WERI-Rb-1 (cell line): ENCODE measurements at regions not wholly inside any gene's neighbourhood (a gene's known extent, or its start where the extent isn't known, plus 50 kb on each side); places are given as distances from the start of the nearest gene placed in this dataset.

ENCODE experiments used
- DNase-seq: peaks from one replicate; pipeline ENCODE4 v3.0.0-alpha.2; 2020
- H3K27ac ChIP-seq: fragments of 250-450 bp; sonication (Bioruptor Pico); 2 replicates; pipeline ENCODE4 v1.5.1; 2020; ENCODE audit warnings: mild to moderate bottlenecking, moderate library complexity
- H3K27me3 ChIP-seq: fragments of 250-450 bp; sonication (Bioruptor Pico); 2 replicates; pipeline ENCODE4 v1.5.1; 2021; ENCODE audit warnings: mild to moderate bottlenecking, low read depth, moderate library complexity; ENCODE audit not compliant: insufficient read depth, severe bottlenecking
- H3K36me3 ChIP-seq: fragments of 250-450 bp; sonication (Bioruptor Pico); 2 replicates; pipeline ENCODE4 v1.5.1; 2020; ENCODE audit warnings: mild to moderate bottlenecking, moderate library complexity
- H3K4me3 ChIP-seq: 2 replicates; pipeline ENCODE4 v1.5.1; 2011; ENCODE audit warnings: low read depth, mild to moderate bottlenecking, control low read depth, low read length
- H3K9me3 ChIP-seq: fragments of 250-450 bp; sonication (Bioruptor Pico); 2 replicates; pipeline ENCODE4 v1.5.1; 2021; ENCODE audit warnings: mild to moderate bottlenecking, moderate library complexity; ENCODE audit not compliant: severe bottlenecking
- CTCF ChIP-seq: IDR thresholded peaks from 2 replicates; pipeline ENCODE4 v1.5.1; 2011; ENCODE audit warnings: low read depth, mild to moderate bottlenecking, control low read depth, inconsistent platforms, low read length

GRCh38 chr3:148335612-148336011, 362.1 kb upstream of the AGTR1 start:
- Histone ChIP-seq H3K36me3 (no peaks in the 10 kb centered on the region), H3K9me3 (no peaks in the 10 kb centered on the region), H3K4me3 (no peak overlapping the region), H3K27ac (no peak overlapping the region), H3K27me3 (no peaks in the 10 kb centered on the region)
- TF ChIP-seq CTCF: no peak
- DNase-seq: no peak

- no peaks in the 10 kb centered on the region for H3K27me3 ChIP-seq
- no peak overlapping the region for H3K27ac ChIP-seq
- TF ChIP-seq CTCF: no peak
- H3K4me3 ChIP-seq: no peak overlapping the region
- H3K36me3 ChIP-seq: no peaks in the 10 kb centered on the region
- no peak for DNase-seq
- no peaks in the 10 kb centered on the region for H3K9me3 ChIP-seq
Measured at GRCh38 chr3:148343416-148343815, 354.3 kb upstream of the AGTR1 start.

- Histone ChIP-seq H3K27ac (no peak overlapping the region), H3K27me3 (no peaks in the 10 kb centered on the region), H3K36me3 (no peaks in the 10 kb centered on the region), H3K9me3 (no peaks in the 10 kb centered on the region), H3K4me3 (no peak overlapping the region)
- no peak for DNase-seq
- TF ChIP-seq CTCF: no peak
Measured at GRCh38 chr3:148344521-148344920, 353.2 kb upstream of the AGTR1 start.

GRCh38 chr3:148360051-148360450, 337.7 kb upstream of the AGTR1 start:
- no peak for DNase-seq
- no peak for TF ChIP-seq CTCF
- Histone ChIP-seq H3K4me3 (no peak overlapping the region), H3K9me3 (no peaks in the 10 kb centered on the region), H3K36me3 (no peaks in the 10 kb centered on the region), H3K27ac (no peak overlapping the region), H3K27me3 (no peaks in the 10 kb centered on the region)

GRCh38 chr3:148366743-148367410, 330.8 kb upstream of the AGTR1 start:
- H3K27me3 ChIP-seq: no peaks in the 10 kb centered on the region
- H3K36me3 ChIP-seq: no peaks in the 10 kb centered on the region
- no peak for DNase-seq
- no peak for TF ChIP-seq CTCF
- no peak overlapping the region for H3K4me3 ChIP-seq
- H3K27ac ChIP-seq: no peak overlapping the region
- H3K9me3 ChIP-seq: no peaks in the 10 kb centered on the region

- Histone ChIP-seq H3K9me3 (no peaks in the 10 kb centered on the region), H3K27ac (no peak overlapping the region)
Measured at GRCh38 chr3:148367756-148368155, 329.9 kb upstream of the AGTR1 start.

More at GRCh38 chr3:148367756-148368155, 329.9 kb upstream of the AGTR1 start:
- DNase-seq: no peak
- Histone ChIP-seq H3K36me3 (no peaks in the 10 kb centered on the region), H3K4me3 (no peak overlapping the region), H3K27me3 (no peaks in the 10 kb centered on the region)
- TF ChIP-seq CTCF: no peak
